SK-N-SH treated with all-trans-retinoic acid at 6 μM for 48 hours (cell line): ENCODE measurements at regions not wholly inside any gene's neighbourhood (a gene's known extent, or its start where the extent isn't known, plus 50 kb on each side); places are given as distances from the start of the nearest gene placed in this dataset.

Experiments
- ATAC-seq: fragments of 200-7000 bp; cut with Tn5 transposase; 3 replicates; pipeline ENCODE4 v1.9.1; 2020; ENCODE audit warnings: mild to moderate bottlenecking, moderate library complexity
- ARNTL ChIP-seq: fragments of 450-650 bp; formaldehyde crosslinking; IDR thresholded peaks from 2 replicates; pipeline ENCODE4 v1.5.0; 2020; ENCODE audit warnings: low read depth, mild to moderate bottlenecking, moderate library complexity, borderline replicate concordance
- BACH2 ChIP-seq: fragments of 250-450 bp; sonication (Bioruptor Pico); IDR thresholded peaks from 2 replicates; pipeline ENCODE4 v1.9.0; 2021; ENCODE audit warnings: mild to moderate bottlenecking, borderline replicate concordance
- CREB5 ChIP-seq: fragments of 250-450 bp; sonication (Bioruptor Pico); IDR thresholded peaks from 2 replicates; pipeline ENCODE4 v1.5.1; 2020; ENCODE audit warnings: low read depth, mild to moderate bottlenecking, moderate library complexity
- CSDC2 ChIP-seq: fragments of 250-450 bp; sonication (Bioruptor Pico); IDR thresholded peaks from 2 replicates; pipeline ENCODE4 v1.5.0; 2020; ENCODE audit warnings: mild to moderate bottlenecking, moderate library complexity
- CSRNP3 ChIP-seq: fragments of 250-450 bp; sonication (Bioruptor Pico); IDR thresholded peaks from 2 replicates; pipeline ENCODE4 v1.5.1; 2021; ENCODE audit warnings: mild to moderate bottlenecking, moderate library complexity
- ESRRG ChIP-seq: fragments of 250-450 bp; sonication (Bioruptor Pico); IDR thresholded peaks from 2 replicates; pipeline ENCODE4 v1.6.1; 2021; ENCODE audit warnings: mild to moderate bottlenecking
- GLIS3 ChIP-seq: fragments of 250-450 bp; sonication (Bioruptor Pico); IDR thresholded peaks from 2 replicates; pipeline ENCODE4 v1.5.0; 2020; ENCODE audit warnings: mild to moderate bottlenecking, moderate library complexity
- ISL1 ChIP-seq: fragments of 250-450 bp; sonication (Bioruptor Pico); IDR thresholded peaks from 2 replicates; pipeline ENCODE4 v2.1.2; 2022; ENCODE audit warnings: mild to moderate bottlenecking, moderate library complexity
- PATZ1 ChIP-seq: fragments of 250-450 bp; sonication (Bioruptor Pico); IDR thresholded peaks from 2 replicates; pipeline ENCODE4 v1.8.0; 2020; ENCODE audit warnings: mild to moderate bottlenecking, moderate library complexity, borderline replicate concordance
- POU6F1 ChIP-seq: fragments of 250-450 bp; sonication (Bioruptor Pico); IDR thresholded peaks from 2 replicates; pipeline ENCODE4 v1.8.0; 2021; ENCODE audit warnings: low read depth, mild to moderate bottlenecking, moderate library complexity, borderline replicate concordance
- PPARA ChIP-seq: fragments of 250-450 bp; sonication (Bioruptor Pico); IDR thresholded peaks from 2 replicates; pipeline ENCODE4 v1.5.0; 2020; ENCODE audit warnings: mild to moderate bottlenecking, borderline replicate concordance
- RARB ChIP-seq: fragments of 250-450 bp; sonication (Bioruptor Pico); IDR thresholded peaks from 2 replicates; pipeline ENCODE4 v1.8.0; 2021; ENCODE audit warnings: mild to moderate bottlenecking, moderate library complexity
- SNAI2 ChIP-seq: fragments of 250-450 bp; sonication (Bioruptor Pico); IDR thresholded peaks from 2 replicates; pipeline ENCODE4 v1.5.0; 2020; ENCODE audit warnings: mild to moderate bottlenecking, moderate library complexity
- TCF4 ChIP-seq: fragments of 250-450 bp; sonication (Bioruptor Pico); IDR thresholded peaks from 2 replicates; pipeline ENCODE4 v1.8.0; 2021; ENCODE audit warnings: mild to moderate bottlenecking, moderate library complexity, borderline replicate concordance
- TOX ChIP-seq: fragments of 250-450 bp; sonication (Bioruptor Pico); IDR thresholded peaks from 2 replicates; pipeline ENCODE4 v1.8.0; 2021; ENCODE audit warnings: mild to moderate bottlenecking, moderate library complexity, borderline replicate concordance
- TSHZ2 ChIP-seq: fragments of 250-450 bp; sonication (Bioruptor Pico); IDR thresholded peaks from 2 replicates; pipeline ENCODE4 v1.5.0; 2020; ENCODE audit warnings: mild to moderate bottlenecking, moderate library complexity
- ZC3H10 ChIP-seq: fragments of 250-450 bp; sonication (Bioruptor Pico); IDR thresholded peaks from 2 replicates; pipeline ENCODE4 v1.5.1; 2021; ENCODE audit warnings: mild to moderate bottlenecking, moderate library complexity
- ZFP3 ChIP-seq: fragments of 250-450 bp; sonication (Bioruptor Pico); IDR thresholded peaks from 2 replicates; pipeline ENCODE4 v1.5.0; 2020; ENCODE audit warnings: mild to moderate bottlenecking, moderate library complexity
- ZFP30 ChIP-seq: fragments of 450-650 bp; formaldehyde crosslinking; IDR thresholded peaks from 2 replicates; pipeline ENCODE4 v1.5.0; 2022; ENCODE audit warnings: mild to moderate bottlenecking, moderate library complexity
- ZNF565 ChIP-seq: fragments of 450-650 bp; formaldehyde crosslinking; conservative IDR thresholded peaks from 2 replicates; pipeline ENCODE4 v1.5.0; 2020; ENCODE audit warnings: low read depth, mild to moderate bottlenecking, moderate library complexity
- ZNF8 ChIP-seq: fragments of 450-650 bp; formaldehyde crosslinking; IDR thresholded peaks from 2 replicates; pipeline ENCODE4 v1.5.0; 2020; ENCODE audit warnings: mild to moderate bottlenecking, moderate library complexity

GRCh38 chr11:92457250-92457649 is 232.6 kb downstream of the FAT3 start:
- 0 out of 2 replicates have a peak, but pooled peaks have one; percentile 44 for TF ChIP-seq ZFP3 (CRISPR knock-in tag)
- TF ChIP-seq TOX (CRISPR knock-in tag) = no peak
- ATAC-seq = 0 out of 3 replicates have a peak, but pooled peaks have one; percentile 50

- no peak for ATAC-seq
- TF ChIP-seq CREB5 (CRISPR knock-in tag) = no peak
- no peak for TF ChIP-seq ZFP3 (CRISPR knock-in tag)
- TF ChIP-seq PATZ1 = no peak
- no peak for TF ChIP-seq ZNF565 (CRISPR knock-in tag)
- no peak for TF ChIP-seq TOX (CRISPR knock-in tag)
- no peak for TF ChIP-seq ESRRG (CRISPR knock-in tag)
- no peak for TF ChIP-seq ZNF8
- TF ChIP-seq BACH2 = no peak
- no peak for TF ChIP-seq POU6F1 (CRISPR knock-in tag)
Measured at GRCh38 chr11:92458486-92458885, 233.9 kb downstream of the FAT3 start.

- no peak for ATAC-seq
- TF ChIP-seq ZFP30 (CRISPR knock-in tag) = no peak
- no peak for TF ChIP-seq TOX (CRISPR knock-in tag)
- TF ChIP-seq POU6F1 (CRISPR knock-in tag) = no peak
- TF ChIP-seq CSDC2 = no peak
- no peak for TF ChIP-seq TCF4
- TF ChIP-seq BACH2 = no peak
- no peak for TF ChIP-seq ARNTL (CRISPR knock-in tag)
- no peak for TF ChIP-seq SNAI2 (CRISPR knock-in tag)
- no peak for TF ChIP-seq ZFP3 (CRISPR knock-in tag)
- no peak for TF ChIP-seq TSHZ2 (CRISPR knock-in tag)
- TF ChIP-seq PPARA (CRISPR knock-in tag) = no peak
- no peak for TF ChIP-seq ISL1 (CRISPR knock-in tag)
- no peak for TF ChIP-seq GLIS3 (CRISPR knock-in tag)
- no peak for TF ChIP-seq ZNF565 (CRISPR knock-in tag)
- TF ChIP-seq ZC3H10 (CRISPR knock-in tag) = no peak
- TF ChIP-seq CSRNP3 = no peak
- no peak for TF ChIP-seq RARB (CRISPR knock-in tag)
- TF ChIP-seq, all 23 proteins: peak for 0
Measured at GRCh38 chr11:92460213-92460612, 235.6 kb downstream of the FAT3 start.
